ENCODE measurements at regions not wholly inside any gene's neighbourhood (a gene's known extent, or its start where the extent isn't known, plus 50 kb on each side); places are given as distances from the start of the nearest gene placed in this dataset.

DNA sequence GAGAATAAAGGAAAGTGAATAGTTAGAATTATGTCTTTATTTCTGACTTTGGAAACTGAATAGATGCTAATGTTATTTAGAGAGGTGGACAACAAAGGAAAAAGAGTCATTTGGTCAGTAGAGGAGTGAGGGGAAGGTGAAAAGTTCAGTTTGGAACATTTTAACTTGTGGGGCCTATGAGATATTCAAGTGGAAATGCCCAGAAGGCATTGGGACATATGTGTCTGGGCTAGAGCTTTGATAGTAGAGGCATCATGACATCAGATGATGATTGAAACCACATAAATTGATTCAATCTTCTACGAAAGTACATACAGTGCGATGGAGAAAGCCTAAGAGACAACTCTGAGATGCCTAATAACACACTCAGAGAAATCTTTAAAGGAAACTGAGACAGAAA is 151.7 kb upstream of the COL11A1 start:
- intact Hi-C loops (cut with DNase I), result no loop called here

GRCh38 chr1:103256490-103256889 is 148.2 kb upstream of the COL11A1 start:
- Histone ChIP-seq H3K4me3 (no peak overlapping the region), H3K36me3 (no peaks in the 10 kb centered on the region), H3K4me1 (no peaks in the 10 kb centered on the region), H3K9me3 (no peaks in the 10 kb centered on the region), H3K27me3 (no peaks in the 10 kb centered on the region), H3K27ac (no peak overlapping the region)
- no peak for DNase-seq
- intact Hi-C loops (cut with DNase I), result no loop called here
- WGBS, 2 donors, result 79 to 100% methylated on average over 1 of the region's 1 CpG
- TF ChIP-seq, protein P1, sequence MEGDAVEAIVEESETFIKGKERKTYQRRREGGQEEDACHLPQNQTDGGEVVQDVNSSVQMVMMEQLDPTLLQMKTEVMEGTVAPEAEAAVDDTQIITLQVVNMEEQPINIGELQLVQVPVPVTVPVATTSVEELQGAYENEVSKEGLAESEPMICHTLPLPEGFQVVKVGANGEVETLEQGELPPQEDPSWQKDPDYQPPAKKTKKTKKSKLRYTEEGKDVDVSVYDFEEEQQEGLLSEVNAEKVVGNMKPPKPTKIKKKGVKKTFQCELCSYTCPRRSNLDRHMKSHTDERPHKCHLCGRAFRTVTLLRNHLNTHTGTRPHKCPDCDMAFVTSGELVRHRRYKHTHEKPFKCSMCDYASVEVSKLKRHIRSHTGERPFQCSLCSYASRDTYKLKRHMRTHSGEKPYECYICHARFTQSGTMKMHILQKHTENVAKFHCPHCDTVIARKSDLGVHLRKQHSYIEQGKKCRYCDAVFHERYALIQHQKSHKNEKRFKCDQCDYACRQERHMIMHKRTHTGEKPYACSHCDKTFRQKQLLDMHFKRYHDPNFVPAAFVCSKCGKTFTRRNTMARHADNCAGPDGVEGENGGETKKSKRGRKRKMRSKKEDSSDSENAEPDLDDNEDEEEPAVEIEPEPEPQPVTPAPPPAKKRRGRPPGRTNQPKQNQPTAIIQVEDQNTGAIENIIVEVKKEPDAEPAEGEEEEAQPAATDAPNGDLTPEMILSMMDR (IDR thresholded peaks at IDR 0.05), result no peak
- TF ChIP-seq POLR2A (IDR thresholded peaks at IDR 0.05), result no peak

More for the DNA sequence above, 151.7 kb upstream of the COL11A1 start:
- H3K4me1 ChIP-seq, result no peaks in the 10 kb centered on the region
- no peak overlapping the region for H3K27ac ChIP-seq
- no peaks in the 10 kb centered on the region for H3K27me3 ChIP-seq
- 78% methylated on average over 2 of the region's 2 CpGs for WGBS, 2 donors
- no peak for DNase-seq
- H3K4me3 ChIP-seq, result no peak overlapping the region
- H3K36me3 ChIP-seq, result no peaks in the 10 kb centered on the region
- TF ChIP-seq, protein P1 (IDR thresholded peaks at IDR 0.05), result no peak
- no peak for TF ChIP-seq POLR2A (IDR thresholded peaks at IDR 0.05)
- H3K9me3 ChIP-seq, result no peaks in the 10 kb centered on the region

DNA sequence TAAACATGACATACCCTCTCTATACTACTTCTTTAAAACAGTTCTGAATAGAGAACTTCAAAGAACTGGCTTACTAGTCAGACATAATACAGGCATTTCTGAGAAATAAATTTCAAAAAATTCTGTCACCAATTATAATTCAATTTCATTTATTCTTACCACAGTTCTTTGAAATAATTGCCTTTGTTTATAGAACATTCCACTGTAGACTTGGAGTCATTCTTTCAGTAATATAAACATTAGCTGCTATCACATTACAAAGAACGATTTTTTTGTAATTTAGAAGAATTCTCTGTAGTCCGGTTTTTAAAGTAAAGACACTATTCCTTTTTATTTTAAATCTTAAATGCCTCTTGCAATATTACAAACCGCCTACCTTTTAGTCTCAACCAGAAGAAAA is 146.4 kb upstream of the COL11A1 start:
- Histone ChIP-seq H3K27ac (no peak overlapping the region), H3K4me3 (no peak overlapping the region), H3K36me3 (no peaks in the 10 kb centered on the region), H3K9me3 (no peaks in the 10 kb centered on the region), H3K27me3 (no peaks in the 10 kb centered on the region), H3K4me1 (no peaks in the 10 kb centered on the region)
- TF ChIP-seq POLR2A (IDR thresholded peaks at IDR 0.05), result no peak
- TF ChIP-seq, protein P1 (IDR thresholded peaks at IDR 0.05), result no peak
- DNase-seq, result no peak
- 25 to 41% methylated on average over 3 of the region's 3 CpGs for WGBS, 2 donors
- intact Hi-C loops (cut with DNase I), result no loop called here

- TF ChIP-seq POLR2A (IDR thresholded peaks at IDR 0.05), result no peak
- TF ChIP-seq, protein P1 (IDR thresholded peaks at IDR 0.05), result no peak
- no peak for DNase-seq
- 48 to 49% methylated on average over 3 of the region's 3 CpGs for WGBS, 2 donors
- Histone ChIP-seq H3K4me3 (no peak overlapping the region), H3K27ac (no peak overlapping the region), H3K4me1 (no peaks in the 10 kb centered on the region), H3K27me3 (no peaks in the 10 kb centered on the region), H3K36me3 (no peaks in the 10 kb centered on the region), H3K9me3 (no peaks in the 10 kb centered on the region)
- intact Hi-C loops (cut with DNase I), result no loop called here
Measured at GRCh38 chr1:103250441-103250861, 142.1 kb upstream of the COL11A1 start.

DNA sequence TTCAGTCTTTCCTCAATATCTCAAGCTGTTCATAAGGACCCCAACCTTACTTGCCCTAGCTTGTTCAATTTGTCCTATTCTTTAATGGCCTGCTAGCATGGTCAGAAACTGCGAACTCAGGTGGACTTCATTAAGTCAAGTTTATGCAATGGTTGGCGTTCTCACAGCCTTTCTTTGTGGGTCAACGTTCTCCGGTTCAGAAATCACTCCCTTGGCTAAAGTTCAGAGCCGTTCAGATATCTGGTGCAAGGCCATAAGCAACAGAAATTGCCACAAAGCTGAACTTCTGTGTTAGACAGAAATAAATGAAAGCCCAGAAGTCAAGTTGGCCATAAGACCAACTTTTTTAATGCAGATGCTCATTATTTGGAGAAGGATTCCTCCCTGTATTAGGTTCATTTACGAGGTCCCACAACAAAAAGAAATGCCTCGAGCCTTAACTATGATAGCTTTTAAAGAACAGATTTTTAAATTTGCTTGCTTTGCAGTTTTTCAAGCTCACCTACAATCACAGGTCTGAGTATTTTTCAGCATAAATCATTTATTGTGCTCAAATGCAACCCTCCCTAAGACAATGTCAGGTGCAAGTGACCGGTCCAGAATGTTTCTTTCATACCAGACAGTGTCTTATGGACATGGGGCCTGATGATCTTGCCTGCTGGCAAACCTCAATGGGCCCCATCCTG is 140.2 kb upstream of the COL11A1 start:
- H3K4me1 ChIP-seq, result no peaks in the 10 kb centered on the region
- no peaks in the 10 kb centered on the region for H3K36me3 ChIP-seq
- no peak overlapping the region for H3K4me3 ChIP-seq
- 75% methylated on average over 8 of the region's 8 CpGs for WGBS, 2 donors
- H3K9me3 ChIP-seq, result no peaks in the 10 kb centered on the region
- no peaks in the 10 kb centered on the region for H3K27me3 ChIP-seq
- DNase-seq, result no peak
- H3K27ac ChIP-seq, result no peak overlapping the region
- intact Hi-C loops (cut with DNase I), result no loop called here
- TF ChIP-seq, protein P1 (IDR thresholded peaks at IDR 0.05), result no peak
- TF ChIP-seq POLR2A (IDR thresholded peaks at IDR 0.05), result no peak
